ENCODE measurements at regions not wholly inside any gene's neighbourhood (a gene's known extent, or its start where the extent isn't known, plus 50 kb on each side); places are given as distances from the start of the nearest gene placed in this dataset.

GRCh38 chr4:33134366-33134765, 2414.2 kb downstream of the PCDH7 start:
- CTCF ChIA-PET, result no interaction called here
- no peak for FAIRE-seq
- WGBS (ENCODE audit: missing lambda C conversion rate), result 38% methylated on average over 1 of the region's 1 CpG

GRCh38 chr4:33149658-33150524, 2429.7 kb downstream of the PCDH7 start:
- CTCF ChIA-PET, result no interaction called here
- FAIRE-seq (no peak), DNase-seq (ENCODE audit: low read depth in 1 of 2, low spot score in 1 of 2) (no peak), ATAC-seq (no peak)
- H3K4me1 ChIP-seq, result no peaks in the 10 kb centered on the region
- H3K9me3 ChIP-seq, result no peaks in the 10 kb centered on the region
- H3K27ac ChIP-seq, result no peak overlapping the region
- no peak overlapping the region for H3K4me2 ChIP-seq
- TF ChIP-seq SREBF2 (IDR thresholded peaks at IDR 0.05) (no peak), NFE2L2 (conservative IDR thresholded peaks at IDR 0.05; ENCODE audit: low read length) (no peak), CHD4 (IDR thresholded peaks at IDR 0.05; ENCODE audit: borderline replicate concordance) (no peak), TFCP2L1 (CRISPR knock-in tag; IDR thresholded peaks at IDR 0.05) (no peak), POLR2AphosphoS2 (conservative IDR thresholded peaks at IDR 0.05; ENCODE audit: low read length) (no peak), CEBPB (IDR thresholded peaks at IDR 0.05) (no peak)
- 48% methylated on average over 5 of the region's 5 CpGs for WGBS (ENCODE audit: missing lambda C conversion rate)
- H3K4me3 ChIP-seq, result no peak overlapping the region
- POLR2A ChIA-PET, result no interaction called here

More at GRCh38 chr4:33134366-33134765, 2414.2 kb downstream of the PCDH7 start:
- POLR2A ChIA-PET, result no interaction called here
- no peak for TF ChIP-seq CBX8 (IDR thresholded peaks at IDR 0.05)
- ATAC-seq (no peak), DNase-seq (ENCODE audit: low read depth in 1 of 2, low spot score in 1 of 2) (no peak)
- H3K9me3 ChIP-seq, result no peaks in the 10 kb centered on the region
- no peak overlapping the region for H3K4me3 ChIP-seq
- no peak overlapping the region for H3K4me2 ChIP-seq
- no peak overlapping the region for H3K27ac ChIP-seq
- H3K4me1 ChIP-seq, result no peaks in the 10 kb centered on the region

- no peak for DNase-seq (ENCODE audit: low read depth in 1 of 2, low spot score in 1 of 2)
- Histone ChIP-seq H3K9me3 (no peaks in the 10 kb centered on the region), H3K27ac (no peak overlapping the region), H3K4me2 (no peak overlapping the region), H3K4me1 (no peaks in the 10 kb centered on the region), H3K4me3 (no peak overlapping the region)
- ChIA-PET CTCF (no interaction called here), POLR2A (no interaction called here)
- 18% methylated on average over 3 of the region's 3 CpGs for WGBS (ENCODE audit: missing lambda C conversion rate)
- no peak for TF ChIP-seq TP53 (CRISPR knock-in tag; IDR thresholded peaks at IDR 0.05)
- no peak for TF ChIP-seq USF2 (IDR thresholded peaks at IDR 0.05)
- FAIRE-seq, result no peak
- no peak for ATAC-seq
Measured at GRCh38 chr4:33150525-33150910, 2430.3 kb downstream of the PCDH7 start.

- TF ChIP-seq JUNB (IDR thresholded peaks at IDR 0.05) (no peak), HOXB13 (CRISPR knock-in tag; IDR thresholded peaks at IDR 0.05; ENCODE audit: low read depth) (no peak), TFCP2L1 (CRISPR knock-in tag; IDR thresholded peaks at IDR 0.05) (no peak), EHF (CRISPR knock-in tag; IDR thresholded peaks at IDR 0.05) (no peak), BHLHE40 (IDR thresholded peaks at IDR 0.05; ENCODE audit: low read depth, low read length) (no peak), REST (IDR thresholded peaks at IDR 0.05) (no peak), NPAS2 (CRISPR knock-in tag; IDR thresholded peaks at IDR 0.05; ENCODE audit: borderline replicate concordance) (no peak), MAFK (IDR thresholded peaks at IDR 0.05; ENCODE audit: partially characterized antibody) (no peak), POLR2A (IDR thresholded peaks at IDR 0.05; ENCODE audit: low read length) (no peak), TP53 (CRISPR knock-in tag; IDR thresholded peaks at IDR 0.05) (no peak), CBX2 (IDR thresholded peaks at IDR 0.05; ENCODE audit: borderline replicate concordance, low read depth) (no peak), PHF8 (IDR thresholded peaks at IDR 0.05; ENCODE audit: borderline replicate concordance, low read depth) (no peak), RNF2 (IDR thresholded peaks at IDR 0.05; ENCODE audit: borderline replicate concordance, low read depth) (no peak), USF2 (IDR thresholded peaks at IDR 0.05) (no peak), KDM5A (IDR thresholded peaks at IDR 0.05) (no peak), CEBPB (IDR thresholded peaks at IDR 0.05) (no peak), CTCF (IDR thresholded peaks at IDR 0.05) (no peak), KDM1A (IDR thresholded peaks at IDR 0.05; ENCODE audit: low read depth) (no peak), HDAC2 (IDR thresholded peaks at IDR 0.05) (no peak)
- no peak overlapping the region for H3K4me2 ChIP-seq
- no peak overlapping the region for H3K4me3 ChIP-seq
- ChIA-PET POLR2A (no interaction called here), CTCF (no interaction called here)
- FAIRE-seq (no peak), ATAC-seq (no peak), DNase-seq (ENCODE audit: low read depth in 1 of 2, low spot score in 1 of 2) (peak in 1 of 2 experiments; percentile 0)
- WGBS (ENCODE audit: missing lambda C conversion rate), result 0% methylated on average over 2 of the region's 2 CpGs
- H3K27ac ChIP-seq, result no peak overlapping the region
- no peaks in the 10 kb centered on the region for H3K4me1 ChIP-seq
- H3K9me3 ChIP-seq, result no peaks in the 10 kb centered on the region
Measured at GRCh38 chr4:33160126-33160525, 2440.0 kb downstream of the PCDH7 start.
